AG10803 (cell line): ENCODE measurements at regions not wholly inside any gene's neighbourhood (a gene's known extent, or its start where the extent isn't known, plus 50 kb on each side); places are given as distances from the start of the nearest gene placed in this dataset.
"Not testable (repeated sequence)": the region's sequence is repeated elsewhere in the genome, so short reads cannot be mapped to it uniquely, and the experiment has no call there.

Experiments
- DNase-seq: peaks from one replicate; pipeline ENCODE4 v3.0.0; 2010; ENCODE audit warnings: low read depth
- H3K4me3 ChIP-seq: 2 replicates; pipeline ENCODE4 v1.5.1; 2011; ENCODE audit warnings: mild to moderate bottlenecking, low read length, control low read depth
- CTCF ChIP-seq: conservative IDR thresholded peaks from 2 replicates; pipeline ENCODE4 v1.5.1; 2011; ENCODE audit warnings: mild to moderate bottlenecking, low read length, control low read depth, inconsistent platforms

GRCh38 chr11:114955923-114956322, 277.6 kb downstream of the NXPE2 start:
- no peak for TF ChIP-seq CTCF
- no peak overlapping the region for H3K4me3 ChIP-seq
- DNase-seq: no peak

- H3K4me3 ChIP-seq: no peak overlapping the region
- DNase-seq: no peak
- no peak for TF ChIP-seq CTCF
Observed at GRCh38 chr11:114956566-114956965, 278.2 kb downstream of the NXPE2 start.

- no peak for TF ChIP-seq CTCF
- DNase-seq: no peak
- H3K4me3 ChIP-seq: no peak overlapping the region
Observed at GRCh38 chr11:114959953-114960505, 281.7 kb downstream of the NXPE2 start.

GRCh38 chr11:114960819-114961218, 282.5 kb downstream of the NXPE2 start:
- not testable (repeated sequence) for H3K4me3 ChIP-seq, DNase-seq

- no peak for DNase-seq
- no peak for TF ChIP-seq CTCF
- H3K4me3 ChIP-seq: no peak overlapping the region
Observed at GRCh38 chr11:114964676-114965214, 286.4 kb downstream of the NXPE2 start.

GRCh38 chr11:114970927-114971645, 292.8 kb downstream of the NXPE2 start:
- no peak overlapping the region for H3K4me3 ChIP-seq
- TF ChIP-seq CTCF: no peak
- no peak for DNase-seq

- no peak for DNase-seq
- no peak for TF ChIP-seq CTCF
- H3K4me3 ChIP-seq: no peak overlapping the region
Observed at GRCh38 chr11:114972105-114972504, 293.8 kb downstream of the NXPE2 start.
